H4 (cell line): ENCODE measurements at regions not wholly inside any gene's neighbourhood (a gene's known extent, or its start where the extent isn't known, plus 50 kb on each side); places are given as distances from the start of the nearest gene placed in this dataset.

Experiments used
- DNase-seq: peaks from one replicate; pipeline ENCODE4 v3.0.0-alpha.2; 2015; ENCODE audit warnings: low spot score

- DNase-seq = peak; percentile 19
Measured at GRCh38 chr3:55343486-55344357, 143.4 kb downstream of the WNT5A start.

DNA sequence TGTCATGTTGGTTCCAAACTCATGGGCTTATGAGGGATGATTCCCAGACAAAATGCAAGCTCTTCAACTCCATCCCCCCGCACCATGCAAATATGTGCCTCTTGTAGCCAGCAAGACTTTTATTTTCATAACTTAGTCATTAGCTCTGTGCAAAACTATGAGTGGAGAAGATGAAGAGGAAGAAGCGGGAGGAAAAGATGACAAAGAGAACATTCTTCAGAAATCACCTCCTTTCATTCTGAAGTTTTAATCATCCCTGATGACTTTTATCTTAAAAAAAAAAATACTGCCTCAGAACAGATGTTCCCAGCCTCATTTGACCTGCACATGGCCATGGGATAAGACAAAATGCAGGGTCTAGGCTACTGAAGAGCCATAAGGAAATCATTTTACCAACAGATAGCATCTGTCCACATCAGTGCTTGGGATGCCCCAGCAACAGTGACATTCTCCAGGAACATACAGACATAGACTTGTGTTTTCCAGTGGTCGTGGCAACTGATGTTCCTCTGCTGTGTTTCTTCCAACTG, 145.5 kb downstream of the WNT5A start:
- DNase-seq = no peak

GRCh38 chr3:55339819-55340218, 147.3 kb downstream of the WNT5A start:
- no peak for DNase-seq

GRCh38 chr3:55339390-55339789, 147.7 kb downstream of the WNT5A start:
- DNase-seq = no peak

DNA sequence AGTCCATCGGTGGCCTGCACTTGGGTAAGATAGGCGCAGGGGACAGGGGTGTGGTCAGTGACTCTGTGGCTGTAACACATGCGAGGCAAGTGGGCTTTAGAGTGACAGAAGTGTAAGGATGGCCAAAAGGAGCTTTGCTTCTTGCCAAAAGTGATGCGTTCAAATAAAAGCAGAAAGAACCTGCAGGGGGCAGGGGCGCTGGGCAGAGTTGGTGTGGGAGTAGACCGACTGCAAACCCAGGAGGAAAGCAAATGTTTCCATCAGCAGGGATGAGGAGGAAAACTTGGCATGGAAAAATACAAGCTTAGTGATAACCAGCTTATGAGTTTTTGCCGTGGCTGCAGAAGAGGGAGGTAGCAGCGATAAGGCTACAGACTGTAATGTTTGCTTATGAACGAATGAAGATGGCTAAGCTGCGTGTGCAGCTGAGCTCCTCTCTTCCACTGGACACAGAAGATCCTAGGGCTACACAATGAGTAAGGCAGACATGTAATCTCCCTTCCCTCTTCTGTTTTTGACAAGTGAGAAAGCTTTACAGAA, 149.4 kb downstream of the WNT5A start:
- DNase-seq = no peak

DNA sequence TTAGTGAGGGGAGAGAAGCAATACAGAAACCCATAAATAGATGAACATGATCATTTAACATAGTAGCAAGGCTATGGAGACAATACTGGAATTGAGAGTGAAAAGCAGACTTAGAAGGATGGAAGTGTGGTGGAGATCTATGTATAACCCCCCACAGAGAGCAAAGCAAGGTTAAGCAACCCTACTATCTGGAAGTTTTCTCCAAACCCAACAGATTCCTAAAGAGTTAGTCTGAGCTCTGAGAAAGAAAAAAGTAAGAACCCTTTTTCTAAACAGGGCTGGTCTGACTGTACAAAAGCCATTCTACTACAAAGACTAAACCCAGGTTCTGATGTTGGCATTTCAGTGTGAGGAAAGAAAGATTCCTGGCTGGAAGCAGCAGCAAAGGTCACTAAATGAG, 153.2 kb downstream of the WNT5A start:
- no peak for DNase-seq

GRCh38 chr3:55333046-55333445, 154.1 kb downstream of the WNT5A start:
- no peak for DNase-seq

- no peak for DNase-seq
Measured at GRCh38 chr3:55332176-55332575, 154.9 kb downstream of the WNT5A start.

GRCh38 chr3:55331524-55331923, 155.6 kb downstream of the WNT5A start:
- DNase-seq = no peak

- DNase-seq = no peak
Measured at GRCh38 chr3:55330756-55331155, 156.3 kb downstream of the WNT5A start.

- peak; percentile 78 for DNase-seq
Measured at GRCh38 chr3:55330355-55330754, 156.8 kb downstream of the WNT5A start.

- peak; percentile 13 for DNase-seq
Measured at GRCh38 chr3:55329849-55330248, 157.3 kb downstream of the WNT5A start.

DNA sequence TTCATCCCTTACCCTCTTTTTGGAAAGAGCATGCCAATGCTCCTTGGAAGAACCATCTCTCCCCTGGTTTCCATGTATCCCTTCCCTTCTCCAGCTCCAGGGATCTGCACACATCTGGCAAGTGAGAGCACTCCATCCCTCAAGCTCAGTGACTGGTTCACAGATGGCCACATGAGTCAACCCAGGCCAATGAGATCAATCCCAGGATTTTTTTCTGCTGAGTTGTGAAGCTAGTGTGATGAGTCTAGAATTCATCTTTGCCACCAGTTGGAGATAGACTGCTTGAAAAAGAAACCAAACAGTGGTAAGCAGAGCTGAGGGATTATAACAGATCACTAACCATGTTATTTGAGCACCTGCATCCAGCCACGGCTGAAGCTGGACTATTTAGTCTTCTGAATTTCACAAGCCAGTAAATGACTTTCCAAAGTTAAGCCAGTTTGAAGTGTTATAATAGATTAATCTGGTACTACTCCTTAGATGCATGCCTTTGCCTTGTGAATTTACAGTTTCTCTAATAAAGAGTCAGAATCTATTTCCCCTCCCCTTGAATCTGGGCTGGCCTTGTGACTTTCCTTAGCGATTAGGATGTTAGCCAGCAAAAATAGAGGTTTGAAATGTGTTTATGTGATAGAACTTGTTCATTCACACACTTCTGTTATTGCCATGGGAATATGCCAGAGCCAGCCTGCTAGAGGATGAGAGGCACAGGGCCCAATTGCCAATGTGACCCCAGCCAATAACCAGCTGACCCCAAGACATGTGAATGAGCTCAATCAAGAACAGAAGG, 159.8 kb downstream of the WNT5A start:
- DNase-seq = peak; percentile 3

DNA sequence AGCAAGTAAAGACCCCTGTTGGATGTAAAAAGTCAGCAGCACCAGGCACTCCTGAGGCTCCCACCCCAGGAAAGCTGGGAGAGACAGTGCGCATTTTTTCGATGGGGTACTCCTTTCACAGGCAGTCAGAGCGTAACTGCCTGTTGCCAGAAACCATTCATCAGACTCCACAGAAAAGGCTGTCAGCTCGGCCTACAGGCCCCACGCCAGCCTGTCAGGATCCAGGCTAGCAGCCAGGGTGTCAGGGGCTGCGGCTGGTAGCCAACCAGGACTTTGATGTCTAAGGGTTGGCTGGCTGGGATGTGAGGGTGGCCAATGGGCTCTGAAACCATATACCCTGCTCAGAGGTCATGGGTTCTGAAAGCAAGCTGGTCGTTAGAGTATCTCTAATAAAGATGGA, 164.5 kb downstream of the WNT5A start:
- DNase-seq = no peak

DNA sequence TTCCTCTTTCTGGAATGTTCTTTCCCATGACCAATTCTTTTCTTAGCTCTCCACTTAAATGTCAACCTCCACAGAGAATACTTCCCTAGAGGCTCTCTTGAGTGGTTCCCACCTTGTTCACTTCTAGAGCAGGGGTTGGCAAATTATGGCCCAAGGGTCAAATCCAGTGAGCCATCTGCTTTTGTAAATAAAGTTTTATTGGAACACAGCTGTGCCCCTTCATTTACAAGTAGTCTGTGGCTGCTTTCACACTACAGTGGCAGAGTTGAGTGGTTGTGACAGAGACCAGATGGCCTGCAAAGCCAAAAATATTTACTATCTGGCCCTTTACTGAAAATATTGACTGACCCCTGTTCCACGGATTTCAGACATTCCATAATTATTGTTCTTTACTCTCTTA, 166.2 kb downstream of the WNT5A start:
- no peak for DNase-seq

- DNase-seq = no peak
Measured at GRCh38 chr3:55315396-55315795, 171.7 kb downstream of the WNT5A start.

DNA sequence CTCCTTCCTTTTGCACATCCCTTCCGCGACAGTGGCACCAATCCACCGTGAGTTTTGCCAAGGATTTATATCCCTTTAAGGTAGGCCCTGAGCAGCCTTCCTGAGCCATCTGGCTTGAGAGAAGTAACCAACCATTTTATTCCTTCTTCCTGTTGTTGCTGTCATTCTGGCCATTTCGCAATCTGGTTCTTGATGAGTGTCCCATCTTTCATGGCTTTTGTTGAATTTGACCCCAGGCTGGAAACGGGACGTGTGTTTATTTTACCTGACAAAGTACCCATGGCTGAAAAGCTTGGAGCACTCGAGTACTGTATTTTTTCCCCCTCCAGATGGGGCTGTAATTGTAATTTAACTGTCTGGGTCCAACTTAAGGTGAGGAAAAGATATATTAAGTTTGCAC, 173.4 kb downstream of the WNT5A start:
- DNase-seq = no peak

DNA sequence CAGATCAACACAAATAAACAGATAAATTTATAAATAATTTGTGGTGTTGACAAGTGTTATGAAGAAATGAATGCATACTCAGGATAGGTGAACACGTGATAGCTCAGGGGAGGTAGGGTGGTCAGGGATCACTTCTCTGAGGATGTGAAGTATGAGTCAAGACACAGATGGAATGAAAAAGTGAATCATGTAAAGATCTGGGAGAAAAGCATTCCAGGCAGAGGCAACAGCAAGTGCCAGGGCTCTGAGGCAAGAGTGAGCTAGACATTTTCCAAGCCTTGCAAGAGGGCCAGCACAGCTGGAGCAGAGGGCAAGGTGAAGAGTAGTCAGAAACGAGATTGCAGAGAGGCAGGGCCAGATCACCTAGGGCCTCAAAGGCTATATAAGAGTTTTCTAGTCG, 177.8 kb downstream of the WNT5A start:
- no peak for DNase-seq

- no peak for DNase-seq
Measured at GRCh38 chr3:55307622-55308021, 179.5 kb downstream of the WNT5A start.

DNA sequence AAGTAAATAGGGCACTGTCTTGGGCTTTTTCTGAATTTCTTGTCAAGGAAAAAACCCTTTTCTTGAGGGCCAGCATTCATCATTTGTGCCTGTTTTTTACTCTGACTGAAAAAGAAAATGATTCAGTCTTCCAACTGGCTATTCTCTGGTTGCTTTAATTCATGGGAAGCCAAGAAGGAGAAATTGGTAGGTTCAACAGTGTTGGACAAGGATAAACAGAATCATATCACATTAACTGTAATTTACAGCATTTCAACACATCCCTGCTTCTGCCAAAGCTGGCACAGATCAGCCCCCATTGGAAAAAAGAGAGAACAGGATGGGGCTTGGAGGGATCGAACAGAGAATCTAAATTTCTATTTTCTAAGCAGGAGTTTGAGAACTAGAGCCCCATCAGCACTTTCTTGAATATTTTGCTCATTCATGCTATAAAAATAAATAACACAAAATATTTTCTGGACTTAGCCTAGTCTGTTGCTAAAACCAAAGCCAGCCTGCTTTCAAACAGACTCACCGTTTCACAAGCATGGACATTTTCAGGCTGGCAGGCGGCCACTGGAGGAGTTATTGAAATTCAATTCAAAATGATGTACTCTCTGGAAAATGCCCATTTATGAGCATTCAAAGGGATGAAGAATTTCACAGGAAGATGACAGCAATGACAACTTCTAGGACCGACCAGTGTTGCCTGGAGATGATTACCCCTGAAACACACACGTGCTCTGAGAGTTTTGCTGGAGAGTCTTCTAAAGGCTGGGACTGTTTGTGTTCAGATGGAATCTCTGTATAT, 181.2 kb downstream of the WNT5A start:
- DNase-seq = no peak

GRCh38 chr3:55300701-55301100, 186.4 kb downstream of the WNT5A start:
- DNase-seq = no peak

DNA sequence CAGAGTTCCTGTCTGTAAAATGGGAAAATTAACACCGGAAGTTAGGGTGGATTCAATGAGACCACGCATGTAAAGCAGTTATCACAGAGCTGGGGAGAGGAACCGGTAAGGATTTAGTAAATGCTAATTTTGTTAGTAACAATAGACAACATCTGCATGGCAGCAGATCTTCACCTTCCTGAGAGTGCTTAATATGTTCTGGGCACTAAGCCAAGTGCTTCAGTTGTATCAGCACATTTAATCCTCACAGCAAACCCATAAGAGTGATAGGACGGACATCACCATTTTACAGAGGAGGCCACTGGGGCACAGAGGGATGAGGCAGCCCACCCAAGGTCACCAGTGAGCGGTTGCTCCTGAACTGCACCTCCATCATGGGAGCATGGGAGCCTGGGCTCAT, 189.4 kb downstream of the WNT5A start:
- no peak for DNase-seq
